Fibroblast of villous mesenchyme (primary cell): ENCODE measurements at regions not wholly inside any gene's neighbourhood (a gene's known extent, or its start where the extent isn't known, plus 50 kb on each side); places are given as distances from the start of the nearest gene placed in this dataset.
"Not testable (repeated sequence)": the region's sequence is repeated elsewhere in the genome, so short reads cannot be mapped to it uniquely, and the experiment has no call there.

Experiments
- DNase-seq: peaks from one replicate; pipeline ENCODE4 v3.0.0-alpha.2; 2010; ENCODE audit warnings: low read depth
- H3K4me3 ChIP-seq: 2 replicates; pipeline ENCODE4 v1.5.1; 2011; ENCODE audit warnings: low read depth, mild to moderate bottlenecking, low read length
- TF ChIP-seq, protein P1 (sequence below): IDR thresholded peaks from 2 replicates; pipeline ENCODE4 v1.5.1; 2012; ENCODE audit warnings: low read depth, mild to moderate bottlenecking, low read length; ENCODE audit not compliant: insufficient read depth

DNA sequence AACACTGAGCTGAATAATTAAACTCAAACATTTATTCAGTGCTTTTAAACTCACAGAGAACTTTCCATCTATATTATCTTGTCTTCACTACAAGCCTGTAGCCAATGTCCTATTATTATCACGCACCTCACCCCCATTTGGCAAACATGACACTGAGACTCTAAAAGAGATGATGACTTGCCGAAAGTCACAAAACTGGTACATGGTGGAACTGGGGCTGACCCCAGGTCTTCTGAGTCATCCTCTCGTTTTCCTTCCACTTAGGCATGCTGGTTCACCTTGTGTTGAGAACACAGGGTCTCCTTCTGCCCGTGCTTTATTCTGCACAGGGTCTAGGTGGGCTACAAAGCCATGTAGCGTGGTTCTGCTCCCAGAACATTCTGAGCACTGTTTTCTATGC, 230.0 kb upstream of the MGAT5 start:
- DNase-seq, result no peak
- no peak overlapping the region for H3K4me3 ChIP-seq
- TF ChIP-seq, protein P1, sequence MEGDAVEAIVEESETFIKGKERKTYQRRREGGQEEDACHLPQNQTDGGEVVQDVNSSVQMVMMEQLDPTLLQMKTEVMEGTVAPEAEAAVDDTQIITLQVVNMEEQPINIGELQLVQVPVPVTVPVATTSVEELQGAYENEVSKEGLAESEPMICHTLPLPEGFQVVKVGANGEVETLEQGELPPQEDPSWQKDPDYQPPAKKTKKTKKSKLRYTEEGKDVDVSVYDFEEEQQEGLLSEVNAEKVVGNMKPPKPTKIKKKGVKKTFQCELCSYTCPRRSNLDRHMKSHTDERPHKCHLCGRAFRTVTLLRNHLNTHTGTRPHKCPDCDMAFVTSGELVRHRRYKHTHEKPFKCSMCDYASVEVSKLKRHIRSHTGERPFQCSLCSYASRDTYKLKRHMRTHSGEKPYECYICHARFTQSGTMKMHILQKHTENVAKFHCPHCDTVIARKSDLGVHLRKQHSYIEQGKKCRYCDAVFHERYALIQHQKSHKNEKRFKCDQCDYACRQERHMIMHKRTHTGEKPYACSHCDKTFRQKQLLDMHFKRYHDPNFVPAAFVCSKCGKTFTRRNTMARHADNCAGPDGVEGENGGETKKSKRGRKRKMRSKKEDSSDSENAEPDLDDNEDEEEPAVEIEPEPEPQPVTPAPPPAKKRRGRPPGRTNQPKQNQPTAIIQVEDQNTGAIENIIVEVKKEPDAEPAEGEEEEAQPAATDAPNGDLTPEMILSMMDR, result no peak

DNA sequence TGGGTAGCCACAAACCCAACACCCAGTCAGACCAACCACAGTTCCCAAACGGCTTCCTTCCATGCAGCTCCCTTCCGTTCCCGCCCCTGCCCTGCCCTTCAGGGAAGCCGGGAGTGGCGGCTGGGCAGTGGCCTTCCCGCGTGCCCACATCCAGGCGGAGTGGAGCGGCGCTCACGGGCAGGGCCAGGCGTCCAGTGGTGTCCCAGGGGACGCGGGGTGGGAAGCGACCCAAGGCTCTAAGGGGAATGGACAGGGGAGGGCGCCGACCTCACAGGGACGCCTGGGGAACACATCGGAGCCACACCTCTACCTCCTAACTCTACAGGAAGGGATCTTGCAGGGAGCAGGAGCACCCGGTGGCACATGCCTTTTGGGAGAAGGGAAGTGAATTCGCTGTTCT, 225.9 kb upstream of the MGAT5 start:
- no peak overlapping the region for H3K4me3 ChIP-seq
- DNase-seq, result no peak

DNA sequence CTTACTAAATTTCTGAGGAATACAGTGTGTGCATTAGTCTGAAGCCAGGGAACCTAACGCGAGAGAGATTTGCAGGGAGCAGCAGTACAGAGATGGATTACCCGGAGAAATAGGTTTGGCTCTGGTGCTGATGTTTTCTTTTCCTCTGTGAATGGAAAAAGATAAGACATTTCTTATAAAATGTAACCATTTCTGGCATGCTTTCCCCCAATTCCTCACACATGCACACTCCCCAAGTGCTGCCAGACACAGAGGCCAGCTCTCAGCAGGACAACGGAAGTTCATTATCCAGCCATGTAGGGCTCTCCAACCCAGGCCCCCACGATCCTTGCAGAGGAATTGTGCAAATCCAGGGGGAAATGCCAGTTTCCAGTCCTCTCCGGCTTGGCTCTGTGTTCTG, 224.5 kb upstream of the MGAT5 start:
- no peak overlapping the region for H3K4me3 ChIP-seq
- no peak for DNase-seq
- TF ChIP-seq, protein P1, result no peak

More for the DNA sequence above, 225.9 kb upstream of the MGAT5 start:
- TF ChIP-seq, protein P1, result no peak

DNA sequence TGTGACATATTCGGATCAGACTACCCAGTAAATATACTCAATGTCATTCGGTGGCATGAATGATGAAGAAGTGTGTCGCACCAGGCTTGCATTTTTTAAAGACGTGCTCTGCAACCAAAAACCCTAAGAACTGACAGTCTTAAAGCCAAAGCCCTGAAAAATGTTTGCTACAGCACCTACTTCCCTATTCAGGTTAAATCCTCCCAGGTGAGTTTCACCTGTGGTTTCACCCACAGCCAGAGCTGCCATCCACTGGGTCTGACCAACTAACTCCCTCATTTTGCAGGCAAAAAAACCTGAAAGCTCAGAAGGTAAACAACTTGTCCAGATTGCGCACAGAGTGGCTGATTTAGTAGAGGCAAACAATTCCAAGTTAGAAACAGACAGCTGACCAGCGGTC, 222.3 kb upstream of the MGAT5 start:
- no peak overlapping the region for H3K4me3 ChIP-seq
- TF ChIP-seq, protein P1, result no peak
- DNase-seq, result no peak

DNA sequence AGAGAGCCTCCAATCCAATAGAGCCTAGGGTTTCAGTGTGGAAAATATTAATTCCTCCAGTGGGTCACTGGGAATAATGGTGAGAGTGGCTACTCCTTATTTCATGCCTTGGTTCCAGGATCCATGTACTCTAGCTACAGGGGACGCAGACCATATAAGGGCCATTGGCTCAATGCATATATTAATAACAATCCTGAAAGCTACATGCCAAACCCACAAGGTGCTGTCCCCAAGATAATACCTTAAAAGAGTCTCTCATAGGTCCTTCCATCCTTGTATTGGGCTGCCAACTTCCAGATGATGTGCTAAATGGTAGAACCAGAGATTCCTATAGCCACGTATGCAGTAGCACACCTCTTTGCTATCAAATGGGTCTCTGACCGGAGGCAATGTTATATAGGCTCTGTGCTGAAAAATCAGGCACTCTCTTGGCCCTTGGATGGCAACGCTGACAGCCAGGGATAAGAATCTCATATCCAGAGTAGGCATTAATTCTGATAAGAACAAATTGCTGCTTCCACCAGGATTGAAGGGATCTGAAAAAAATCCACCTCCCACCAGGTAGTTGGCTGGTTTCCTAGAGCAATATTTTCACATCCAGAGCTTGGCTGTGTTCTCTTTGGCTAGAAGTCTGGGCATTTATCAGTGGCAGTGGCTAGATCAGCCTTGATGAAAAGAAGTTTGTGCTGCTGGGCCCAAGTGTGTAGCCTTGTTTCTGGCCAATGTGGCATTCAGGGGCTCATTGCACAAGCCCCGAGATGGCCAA, 218.1 kb upstream of the MGAT5 start:
- no peak for DNase-seq
- TF ChIP-seq, protein P1, result no peak
- no peak overlapping the region for H3K4me3 ChIP-seq

DNA sequence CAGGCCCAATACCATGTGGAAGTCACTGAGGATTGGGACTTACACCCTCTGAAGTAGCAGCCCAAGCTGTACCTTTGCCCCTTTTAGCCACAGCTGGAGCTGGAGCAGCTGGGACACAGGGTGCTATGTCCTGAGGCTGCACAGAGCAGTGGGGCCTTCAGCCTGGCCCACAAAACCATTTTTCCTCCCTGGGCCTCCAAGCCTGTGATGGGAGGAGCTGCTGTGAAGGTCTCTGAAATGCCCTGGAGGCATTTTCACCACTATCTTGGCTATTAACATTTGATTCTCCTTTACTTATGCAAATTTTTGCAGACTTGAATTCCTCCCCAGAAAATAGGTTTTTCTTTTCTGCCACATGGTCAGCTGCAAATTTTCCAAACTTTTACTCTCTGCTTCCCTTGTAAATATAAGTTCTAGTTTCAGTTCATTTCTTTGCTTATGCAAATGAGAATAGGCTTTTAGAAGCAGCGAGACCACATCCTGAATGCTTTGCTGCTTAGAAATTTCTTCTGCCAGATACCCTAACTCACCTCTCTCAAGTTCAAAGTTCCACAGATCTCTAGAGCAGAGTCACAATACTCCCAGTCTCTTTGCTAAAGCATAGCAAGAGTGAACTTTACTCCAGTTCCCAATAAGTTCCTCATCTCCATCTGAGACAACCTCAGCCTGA, 213.8 kb upstream of the MGAT5 start:
- TF ChIP-seq, protein P1, result no peak
- H3K4me3 ChIP-seq, result no peak overlapping the region
- no peak for DNase-seq

DNA sequence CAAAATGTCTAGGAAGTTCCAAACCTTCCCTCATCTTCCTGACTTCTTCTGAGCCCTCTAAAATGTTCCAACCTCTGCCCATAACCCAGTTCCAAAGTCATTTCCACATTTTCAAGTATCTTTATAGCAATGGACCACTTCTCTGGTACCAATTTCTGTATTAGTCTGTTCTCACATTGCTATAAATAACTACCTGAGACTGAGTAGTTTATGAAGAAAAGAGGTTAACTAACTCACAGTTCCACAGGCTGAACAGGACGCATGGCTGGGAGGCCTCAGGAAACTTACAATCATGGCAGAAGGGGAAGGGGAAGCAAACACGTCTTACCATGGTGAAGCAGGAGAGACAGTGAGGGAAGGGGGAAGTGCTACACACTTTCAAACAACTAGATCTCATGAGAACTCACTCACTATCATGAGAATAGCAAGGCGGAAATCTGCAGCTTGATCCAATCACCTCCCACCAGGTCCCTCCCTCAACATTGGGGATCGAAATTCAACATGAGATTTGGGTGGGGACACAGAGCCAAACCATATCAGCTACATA, 213.2 kb upstream of the MGAT5 start:
- not testable (repeated sequence) for DNase-seq, H3K4me3 ChIP-seq
